ENCODE measurements at regions not wholly inside any gene's neighbourhood (a gene's known extent, or its start where the extent isn't known, plus 50 kb on each side); places are given as distances from the start of the nearest gene placed in this dataset.

- DNase-seq (ENCODE audit: low read depth) = no peak
These were observed 553.9 kb downstream of the VRK1 start for GRCh38 chr14:97350894-97351731.

- no peak for DNase-seq (ENCODE audit: low read depth)
These were observed 555.9 kb downstream of the VRK1 start for GRCh38 chr14:97353102-97353501.

DNA sequence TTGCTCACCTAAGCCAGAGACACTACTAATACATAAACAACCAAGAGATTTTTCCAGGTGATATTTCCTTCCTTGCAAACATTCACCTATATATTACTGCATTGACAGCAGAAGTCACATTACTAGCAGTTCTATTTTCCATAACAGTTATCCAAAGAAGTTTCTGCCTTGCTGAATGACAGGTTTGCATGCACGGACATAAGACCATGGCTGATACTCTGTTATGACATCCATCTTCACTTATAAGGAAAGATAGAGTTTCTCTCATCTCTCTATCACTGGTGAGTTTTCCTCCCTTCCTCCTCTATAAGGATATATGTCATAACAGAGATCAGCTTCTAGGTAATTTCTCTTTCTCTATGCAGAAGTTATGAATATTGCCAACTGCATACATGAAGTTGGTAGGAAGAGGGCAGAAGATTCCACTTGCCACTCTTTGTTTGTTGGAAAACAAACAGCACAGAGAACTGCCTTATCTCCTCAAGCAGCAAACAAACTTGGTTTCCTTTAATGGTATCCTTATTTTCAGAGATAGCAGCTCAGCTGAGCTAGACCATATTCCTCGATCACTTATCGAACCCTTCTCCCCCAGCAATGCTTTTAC, 557.0 kb downstream of the VRK1 start:
- no peak for DNase-seq (ENCODE audit: low read depth)

GRCh38 chr14:97359341-97359740, 562.2 kb downstream of the VRK1 start:
- DNase-seq (ENCODE audit: low read depth) = no peak

DNA sequence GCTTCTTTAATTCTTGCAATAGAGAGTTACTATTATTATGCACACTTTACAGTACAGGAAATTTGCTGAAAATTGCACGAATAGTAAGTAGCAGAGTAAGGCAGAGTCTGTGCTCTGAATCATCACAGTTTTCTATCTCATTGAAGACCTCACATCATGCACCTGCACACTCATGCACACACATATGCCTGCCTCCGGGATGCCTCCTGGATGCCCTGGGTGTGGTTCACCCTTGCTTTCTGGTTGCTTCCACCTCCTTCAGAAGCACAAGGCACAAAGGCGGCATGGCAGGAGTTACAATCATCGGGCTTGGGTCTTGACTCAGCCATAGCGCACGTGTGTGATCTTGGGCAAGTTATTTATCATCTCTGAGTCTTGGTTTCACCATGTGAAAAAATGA, 564.0 kb downstream of the VRK1 start:
- DNase-seq (ENCODE audit: low read depth) = no peak

DNA sequence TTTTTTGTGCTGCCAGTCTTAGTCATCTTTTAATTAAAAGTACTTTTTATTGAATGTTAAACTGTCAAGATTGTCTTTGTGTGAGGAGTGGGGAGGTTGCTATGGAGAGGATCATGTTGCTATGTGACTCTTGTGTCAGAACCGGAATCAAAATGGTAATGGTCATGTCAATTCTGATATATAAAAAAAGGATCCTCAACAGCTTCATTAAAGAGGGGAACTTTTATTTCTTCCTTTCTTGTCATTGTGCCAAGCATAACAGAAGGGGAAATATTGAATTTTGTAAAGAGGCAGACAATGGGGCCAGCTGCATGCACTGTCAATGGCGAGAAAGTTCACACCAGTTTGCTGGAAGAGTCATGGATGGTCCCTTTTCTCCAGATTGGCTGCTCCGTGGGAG, 564.8 kb downstream of the VRK1 start:
- no peak for DNase-seq (ENCODE audit: low read depth)

GRCh38 chr14:97366400-97366799, 569.2 kb downstream of the VRK1 start:
- DNase-seq (ENCODE audit: low read depth) = no peak

DNA sequence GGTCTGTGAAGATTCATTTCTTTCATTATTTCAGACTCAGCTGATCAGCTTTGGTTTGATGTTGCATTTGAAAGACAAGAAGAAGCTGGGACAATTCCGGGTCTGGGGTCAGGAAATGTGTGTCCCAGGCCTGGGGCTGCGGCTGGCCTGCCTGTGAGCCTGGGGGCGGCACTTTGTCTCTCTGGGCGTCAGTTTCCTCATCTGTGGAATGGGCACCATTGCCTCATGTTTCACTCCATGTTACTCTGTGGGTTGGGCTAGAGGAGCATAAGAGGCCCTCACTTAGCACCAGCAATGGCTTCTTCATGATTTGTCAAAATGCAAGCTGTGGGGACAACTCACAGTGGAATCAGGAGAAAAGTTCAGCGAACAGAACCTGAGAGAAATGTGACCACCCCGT, 570.1 kb downstream of the VRK1 start:
- no peak for DNase-seq (ENCODE audit: low read depth)

DNA sequence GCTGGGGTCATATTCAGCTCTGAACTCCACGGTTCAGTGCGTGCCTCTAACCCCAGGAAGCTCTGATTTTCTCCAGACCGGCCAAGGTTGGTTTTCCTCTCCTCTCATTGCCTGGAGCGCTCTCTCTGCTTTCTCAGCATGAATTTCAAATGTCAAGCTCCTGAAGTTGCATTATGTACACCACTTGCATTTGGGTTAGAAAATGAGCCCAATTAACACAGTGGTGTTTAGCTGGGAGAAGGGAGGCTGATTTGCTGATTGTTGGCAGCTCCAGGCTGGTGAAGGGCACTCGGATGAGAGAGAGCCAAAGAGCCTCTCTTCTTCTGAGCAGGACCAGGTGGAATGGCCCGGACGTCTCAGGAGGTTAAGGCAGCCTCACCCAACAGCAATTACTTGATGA, 570.9 kb downstream of the VRK1 start:
- no peak for DNase-seq (ENCODE audit: low read depth)

GRCh38 chr14:97368900-97369564, 571.9 kb downstream of the VRK1 start:
- DNase-seq (ENCODE audit: low read depth) = no peak

- peak; percentile 5 for DNase-seq (ENCODE audit: low read depth)
These were observed 572.7 kb downstream of the VRK1 start for GRCh38 chr14:97369901-97370300.

GRCh38 chr14:97376310-97376709, 579.1 kb downstream of the VRK1 start:
- no peak for DNase-seq (ENCODE audit: low read depth)

DNA sequence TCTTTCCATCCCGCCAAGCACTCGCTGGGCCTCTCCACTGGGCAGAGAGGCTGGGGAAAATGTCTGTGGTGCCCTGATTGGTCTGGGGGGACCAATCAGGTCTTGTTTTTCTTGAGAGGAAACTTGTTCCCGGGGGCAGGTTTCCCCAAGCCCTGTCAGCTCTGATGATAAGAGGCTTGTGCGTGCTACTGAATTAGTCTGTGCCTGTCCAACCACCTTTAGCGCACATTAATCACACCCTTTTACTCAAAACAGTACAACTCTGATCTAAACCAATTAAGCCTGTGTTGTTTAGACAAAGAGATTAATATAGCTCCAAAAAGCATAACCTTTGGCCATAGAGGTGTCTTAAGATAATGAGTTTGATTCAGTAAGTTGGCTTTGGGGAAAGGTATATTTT, 580.4 kb downstream of the VRK1 start:
- no peak for DNase-seq (ENCODE audit: low read depth)

GRCh38 chr14:97379091-97379531, 581.9 kb downstream of the VRK1 start:
- no peak for DNase-seq (ENCODE audit: low read depth)

- peak; percentile 2 for DNase-seq (ENCODE audit: low read depth)
These were observed 583.4 kb downstream of the VRK1 start for GRCh38 chr14:97380539-97380941.

DNA sequence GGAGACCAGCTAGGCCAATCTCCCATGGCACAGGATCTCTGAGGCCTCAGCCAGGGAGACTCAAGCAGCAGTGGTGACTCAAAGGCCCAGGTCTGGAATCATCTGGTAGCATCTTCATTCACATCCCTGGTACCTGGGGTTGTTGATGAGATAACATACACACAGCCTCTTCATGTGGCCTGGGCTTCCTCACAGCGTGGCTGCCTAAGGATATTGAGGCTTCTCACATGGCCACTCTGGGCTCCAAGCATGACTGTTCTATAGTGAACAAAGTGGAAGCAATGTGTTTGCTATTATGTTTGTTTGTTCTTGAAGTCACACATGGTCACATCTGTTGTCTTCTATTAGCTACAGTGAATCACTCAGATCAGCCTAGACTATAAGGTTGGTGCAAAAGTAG, 584.1 kb downstream of the VRK1 start:
- no peak for DNase-seq (ENCODE audit: low read depth)

DNA sequence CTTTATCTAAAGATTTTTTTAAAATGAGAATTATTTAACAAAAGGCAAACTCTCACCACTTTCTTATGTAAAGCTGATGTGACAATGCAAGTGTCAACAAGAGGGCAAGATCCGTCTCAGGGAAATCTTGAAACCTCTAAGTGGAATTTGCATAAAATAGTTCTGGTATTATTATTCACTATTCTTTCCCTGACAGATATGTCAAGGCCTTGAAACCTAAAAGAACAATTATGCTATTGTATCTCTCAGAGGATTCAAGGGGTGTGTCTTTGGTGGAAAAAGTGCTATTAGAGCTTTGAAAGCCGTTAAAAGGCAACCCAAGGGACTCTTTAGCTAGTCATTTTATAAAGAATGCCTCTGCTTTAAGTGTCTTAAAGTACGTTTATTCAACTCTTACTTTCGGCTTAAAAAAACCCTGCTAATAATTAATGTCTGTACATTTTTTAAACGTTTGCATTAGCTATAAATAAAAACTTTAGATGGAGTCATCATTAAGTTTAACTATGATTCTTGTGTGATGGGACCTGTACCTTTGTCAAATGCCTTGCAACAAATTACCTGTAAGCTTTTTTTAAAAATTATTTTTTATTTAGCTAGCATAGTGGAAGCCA, 585.5 kb downstream of the VRK1 start:
- DNase-seq (ENCODE audit: low read depth) = no peak

- DNase-seq (ENCODE audit: low read depth) = no peak
These were observed 588.5 kb downstream of the VRK1 start for GRCh38 chr14:97385727-97386126.

DNA sequence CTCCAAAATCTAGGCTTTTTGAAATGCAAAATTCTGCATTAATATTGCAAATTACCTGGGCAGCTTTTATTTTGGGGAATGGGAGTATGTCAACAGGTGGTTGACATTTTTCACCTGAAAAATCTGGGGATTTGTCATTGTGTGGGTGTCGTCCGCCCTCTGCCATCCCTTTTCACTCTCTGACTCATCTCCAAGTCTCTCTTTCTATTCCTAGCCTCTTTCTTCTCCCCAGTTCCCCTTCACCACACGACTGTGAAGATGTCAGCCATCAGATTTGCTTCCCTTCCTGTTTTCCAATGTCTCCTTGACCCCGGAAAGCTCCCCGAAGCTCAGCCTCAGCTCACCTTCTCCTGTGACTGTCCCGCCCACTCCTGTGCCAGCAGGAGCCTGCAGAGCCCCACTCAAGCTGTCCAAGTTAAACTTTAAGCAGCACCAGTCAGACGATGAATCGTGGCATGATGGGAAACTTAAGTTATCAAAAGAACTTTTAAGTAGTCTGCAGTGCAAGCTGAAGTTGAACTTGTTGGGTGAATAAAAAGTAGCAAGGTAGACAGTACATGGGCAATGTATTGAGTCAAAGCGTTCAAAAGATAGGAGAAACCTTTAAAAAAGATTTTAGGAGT, 590.2 kb downstream of the VRK1 start:
- DNase-seq (ENCODE audit: low read depth) = no peak

GRCh38 chr14:97388408-97388807, 591.2 kb downstream of the VRK1 start:
- no peak for DNase-seq (ENCODE audit: low read depth)

DNA sequence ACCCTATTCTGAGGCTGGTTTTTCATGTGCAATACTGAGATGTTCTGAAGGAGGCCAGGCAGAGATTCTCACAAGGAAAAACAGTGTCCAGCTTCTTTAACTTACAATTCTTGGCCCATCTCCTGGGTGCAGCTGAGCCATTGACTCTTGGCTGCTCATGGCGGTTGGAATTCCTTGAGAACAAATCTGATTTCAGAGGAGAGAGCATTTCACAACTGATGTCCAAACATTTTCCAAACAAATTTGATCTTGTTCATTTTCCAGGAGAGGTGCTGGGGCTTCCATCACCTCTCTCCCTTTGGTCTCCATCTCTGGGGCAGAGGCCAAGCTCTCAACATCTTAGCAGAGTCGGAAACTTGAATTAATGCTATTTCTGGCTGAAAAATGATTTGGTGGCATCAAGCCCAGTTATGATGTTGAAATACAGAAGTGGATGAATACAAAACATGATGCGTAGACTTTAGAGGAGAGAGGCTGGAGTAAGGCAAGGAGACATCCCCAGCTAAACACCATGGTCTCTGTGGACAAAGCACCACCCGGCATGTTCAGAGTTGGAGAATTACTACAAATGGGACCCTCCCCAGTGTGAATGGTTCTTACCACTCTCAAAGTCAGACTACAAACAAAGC, 593.0 kb downstream of the VRK1 start:
- no peak for DNase-seq (ENCODE audit: low read depth)

GRCh38 chr14:97393244-97393643, 596.1 kb downstream of the VRK1 start:
- DNase-seq (ENCODE audit: low read depth) = no peak
